Uterus (tissue), 2 donors: ENCODE measurements at regions not wholly inside any gene's neighbourhood (a gene's known extent, or its start where the extent isn't known, plus 50 kb on each side); places are given as distances from the start of the nearest gene placed in this dataset.

Experiments
- CTCF ChIP-seq, 4 experiments: fragments of 200-600 bp in 2 of 4; fragments of 450-650 bp in 2 of 4; sonication (generic) in 2 of 4; IDR thresholded peaks; one replicate each; pipeline ENCODE4 v1.5.1; 2016 to 2019; ENCODE audit warnings: antibody characterized with exemption in 4 of 4, mild to moderate bottlenecking in 2 of 4, moderate library complexity in 1 of 4
- POLR2A ChIP-seq, 2 donors: fragments of 450-650 bp; IDR thresholded peaks; one replicate each; pipeline ENCODE4 v1.6.1; 2016; ENCODE audit warnings: antibody characterized with exemption in 2 of 2, mild to moderate bottlenecking in 1 of 2, moderate library complexity in 1 of 2

- no peak for TF ChIP-seq POLR2A (IDR thresholded peaks at IDR 0.05)
- TF ChIP-seq CTCF (IDR thresholded peaks at IDR 0.05) = no peak
Observed at GRCh38 chr3:41112466-41112865, 86.8 kb upstream of the CTNNB1 start.
